HS-5 (cell line): ENCODE measurements at regions not wholly inside any gene's neighbourhood (a gene's known extent, or its start where the extent isn't known, plus 50 kb on each side); places are given as distances from the start of the nearest gene placed in this dataset.
"Not testable (repeated sequence)": the region's sequence is repeated elsewhere in the genome, so short reads cannot be mapped to it uniquely, and the experiment has no call there.

Source experiments
- DNase-seq: peaks from one replicate; pipeline ENCODE4 v3.0.0-alpha.2; 2012; ENCODE audit warnings: low read depth

- no peak for DNase-seq
These were observed 180.7 kb upstream of the SYNPR start for GRCh38 chr3:63097396-63097795.

GRCh38 chr3:63116922-63117321 is 161.2 kb upstream of the SYNPR start:
- peak; percentile 4 for DNase-seq

GRCh38 chr3:63124090-63124489 is 154.0 kb upstream of the SYNPR start:
- no peak for DNase-seq

GRCh38 chr3:63126530-63126929 is 151.6 kb upstream of the SYNPR start:
- no peak for DNase-seq

GRCh38 chr3:63128380-63128779 is 149.7 kb upstream of the SYNPR start:
- no peak for DNase-seq

- DNase-seq, result no peak
These were observed 147.5 kb upstream of the SYNPR start for GRCh38 chr3:63130625-63131024.

- DNase-seq, result no peak
These were observed 145.5 kb upstream of the SYNPR start for GRCh38 chr3:63132461-63133250.

GRCh38 chr3:63135367-63135766 is 142.7 kb upstream of the SYNPR start:
- peak; percentile 47 for DNase-seq

- DNase-seq, result not testable (repeated sequence)
These were observed 141.9 kb upstream of the SYNPR start for GRCh38 chr3:63136249-63136648.

- no peak for DNase-seq
These were observed 135.4 kb upstream of the SYNPR start for GRCh38 chr3:63142681-63143080.

GRCh38 chr3:63146154-63146553 is 132.0 kb upstream of the SYNPR start:
- DNase-seq, result no peak

GRCh38 chr3:63150880-63151279 is 127.2 kb upstream of the SYNPR start:
- DNase-seq, result no peak

- DNase-seq, result no peak
These were observed 126.2 kb upstream of the SYNPR start for GRCh38 chr3:63151897-63152296.

- no peak for DNase-seq
These were observed 118.3 kb upstream of the SYNPR start for GRCh38 chr3:63159764-63160163.

GRCh38 chr3:63167113-63167512 is 111.0 kb upstream of the SYNPR start:
- DNase-seq, result no peak

GRCh38 chr3:63168179-63168578 is 109.9 kb upstream of the SYNPR start:
- DNase-seq, result no peak

- DNase-seq, result no peak
These were observed 98.1 kb upstream of the SYNPR start for GRCh38 chr3:63179862-63180522.

- no peak for DNase-seq
These were observed 85.9 kb upstream of the SYNPR start for GRCh38 chr3:63192248-63192647.

- peak; percentile 29 for DNase-seq
These were observed 84.5 kb upstream of the SYNPR start for GRCh38 chr3:63193647-63194046.

- DNase-seq, result no peak
These were observed 78.5 kb upstream of the SYNPR start for GRCh38 chr3:63199606-63200005.

GRCh38 chr3:63202529-63202928 is 75.6 kb upstream of the SYNPR start:
- DNase-seq, result no peak

GRCh38 chr3:63207066-63207590 is 71.0 kb upstream of the SYNPR start:
- no peak for DNase-seq

GRCh38 chr3:63228087-63228486 is 50.0 kb upstream of the SYNPR start:
- no peak for DNase-seq
